ENCODE measurements at regions not wholly inside any gene's neighbourhood (a gene's known extent, or its start where the extent isn't known, plus 50 kb on each side); places are given as distances from the start of the nearest gene placed in this dataset.

- DNase-seq (ENCODE audit: low spot score), result no peak
- TF ChIP-seq CTCF (conservative IDR thresholded peaks at IDR 0.05; ENCODE audit: low read depth), result no peak
- ChIA-PET CTCF (no interaction called here), POLR2A (ENCODE audit: low non-redundant PET) (no interaction called here)
- no peak overlapping the region for H3K27ac ChIP-seq
These were observed 282.8 kb upstream of the EDNRB start for GRCh38 chr13:78201411-78201810.

- DNase-seq (ENCODE audit: low spot score), result no peak
- CTCF ChIA-PET, result no interaction called here
- H3K27ac ChIP-seq, result no peak overlapping the region
- POLR2A ChIA-PET (ENCODE audit: low non-redundant PET), result no interaction called here
- TF ChIP-seq CTCF (conservative IDR thresholded peaks at IDR 0.05; ENCODE audit: low read depth), result no peak
These were observed 280.2 kb upstream of the EDNRB start for GRCh38 chr13:78198821-78199220.

- H3K27ac ChIP-seq, result no peak overlapping the region
- ChIA-PET POLR2A (ENCODE audit: low non-redundant PET) (no interaction called here), CTCF (no interaction called here)
- no peak for DNase-seq (ENCODE audit: low spot score)
- no peak for TF ChIP-seq CTCF (conservative IDR thresholded peaks at IDR 0.05; ENCODE audit: low read depth)
These were observed 279.8 kb upstream of the EDNRB start for GRCh38 chr13:78198419-78198818.

GRCh38 chr13:78197231-78197630, 278.6 kb upstream of the EDNRB start:
- ChIA-PET CTCF (no interaction called here), POLR2A (ENCODE audit: low non-redundant PET) (no interaction called here)
- TF ChIP-seq CTCF (conservative IDR thresholded peaks at IDR 0.05; ENCODE audit: low read depth), result no peak
- DNase-seq (ENCODE audit: low spot score), result no peak
- no peak overlapping the region for H3K27ac ChIP-seq

GRCh38 chr13:78194904-78195639, 276.4 kb upstream of the EDNRB start:
- ChIA-PET POLR2A (ENCODE audit: low non-redundant PET) (no interaction called here), CTCF (interaction anchor here (0.6 kb wide), 1 partner anchor 934 kb away, joined by 3 read pairs; no protein-coding TSS in a partner anchor)
- no peak for DNase-seq (ENCODE audit: low spot score)

GRCh38 chr13:78193846-78194245, 275.2 kb upstream of the EDNRB start:
- no peak overlapping the region for H3K27ac ChIP-seq
- ChIA-PET CTCF (no interaction called here), POLR2A (ENCODE audit: low non-redundant PET) (no interaction called here)
- DNase-seq (ENCODE audit: low spot score), result no peak
- no peak for TF ChIP-seq CTCF (conservative IDR thresholded peaks at IDR 0.05; ENCODE audit: low read depth)

More at GRCh38 chr13:78194904-78195639, 276.4 kb upstream of the EDNRB start:
- H3K27ac ChIP-seq, result no peak overlapping the region
- TF ChIP-seq CTCF (conservative IDR thresholded peaks at IDR 0.05; ENCODE audit: low read depth), result no peak
